GM19023 (cell line): ENCODE measurements at regions not wholly inside any gene's neighbourhood (a gene's known extent, or its start where the extent isn't known, plus 50 kb on each side); places are given as distances from the start of the nearest gene placed in this dataset.
"Not testable (repeated sequence)": the region's sequence is repeated elsewhere in the genome, so short reads cannot be mapped to it uniquely, and the experiment has no call there.

Experiments
- ATAC-seq: cut with Tn5 transposase; IDR thresholded peaks from one replicate; pipeline ENCODE4 v1.9.1; 2021; ENCODE audit warnings: mild to moderate bottlenecking, moderate library complexity; ENCODE audit not compliant: unreplicated experiment

GRCh38 chr6:82783587-82784236, 281.9 kb downstream of the UBE3D start:
- ATAC-seq: no peak

- ATAC-seq: no peak
Observed at GRCh38 chr6:82785206-82785605, 280.4 kb downstream of the UBE3D start.

GRCh38 chr6:82786248-82786647, 279.4 kb downstream of the UBE3D start:
- no peak for ATAC-seq

GRCh38 chr6:82795940-82796339, 269.7 kb downstream of the UBE3D start:
- no peak for ATAC-seq

GRCh38 chr6:82801083-82801482, 264.6 kb downstream of the UBE3D start:
- no peak for ATAC-seq

GRCh38 chr6:82816243-82816642, 249.4 kb downstream of the UBE3D start:
- not testable (repeated sequence) for ATAC-seq

- ATAC-seq: no peak
Observed at GRCh38 chr6:82818727-82819126, 246.9 kb downstream of the UBE3D start.

GRCh38 chr6:82823361-82823760, 242.3 kb downstream of the UBE3D start:
- ATAC-seq: no peak

GRCh38 chr6:82832811-82833210, 232.8 kb downstream of the UBE3D start:
- ATAC-seq: no peak

- no peak for ATAC-seq
Observed at GRCh38 chr6:82833481-82833880, 232.2 kb downstream of the UBE3D start.

- ATAC-seq: no peak
Observed at GRCh38 chr6:82836022-82836575, 229.5 kb downstream of the UBE3D start.

GRCh38 chr6:82840571-82840970, 225.1 kb downstream of the UBE3D start:
- ATAC-seq: no peak

GRCh38 chr6:82841309-82841708, 224.3 kb downstream of the UBE3D start:
- no peak for ATAC-seq
